PC-9 (cell line): ENCODE measurements at regions not wholly inside any gene's neighbourhood (a gene's known extent, or its start where the extent isn't known, plus 50 kb on each side); places are given as distances from the start of the nearest gene placed in this dataset.

Source experiments
- EZH2 ChIP-seq: fragments of 200-600 bp; sonication (generic); IDR thresholded peaks from 2 replicates; pipeline ENCODE4 v1.8.0; 2017; ENCODE audit warnings: antibody characterized with exemption, low read depth
- TF ChIP-seq, protein P1 (sequence below): fragments of 200-600 bp; sonication (generic); conservative IDR thresholded peaks from 2 replicates; pipeline ENCODE4 v1.6.1; 2017; ENCODE audit warnings: mixed run types, antibody characterized with exemption, mild to moderate bottlenecking, moderate library complexity

DNA sequence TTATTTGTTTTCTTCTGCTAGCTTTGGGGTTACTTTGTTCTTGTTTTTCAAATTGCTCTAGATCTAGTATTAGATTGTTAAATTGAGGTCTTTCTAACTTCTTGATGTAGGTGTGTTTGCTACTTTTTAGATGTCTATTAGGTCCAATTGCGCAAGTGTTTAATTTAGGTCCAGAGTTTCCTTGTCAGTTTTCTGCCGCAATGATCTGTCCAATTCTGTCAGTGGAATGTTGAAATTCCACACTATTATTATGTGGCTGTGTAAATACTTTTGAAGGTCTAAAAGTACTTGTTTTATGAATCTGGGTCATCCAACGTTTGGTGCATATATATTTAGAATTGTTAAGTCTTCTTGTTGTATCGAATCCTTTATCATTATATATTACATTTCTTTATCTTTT is 324.4 kb upstream of the SGO1 start:
- TF ChIP-seq, protein P1, sequence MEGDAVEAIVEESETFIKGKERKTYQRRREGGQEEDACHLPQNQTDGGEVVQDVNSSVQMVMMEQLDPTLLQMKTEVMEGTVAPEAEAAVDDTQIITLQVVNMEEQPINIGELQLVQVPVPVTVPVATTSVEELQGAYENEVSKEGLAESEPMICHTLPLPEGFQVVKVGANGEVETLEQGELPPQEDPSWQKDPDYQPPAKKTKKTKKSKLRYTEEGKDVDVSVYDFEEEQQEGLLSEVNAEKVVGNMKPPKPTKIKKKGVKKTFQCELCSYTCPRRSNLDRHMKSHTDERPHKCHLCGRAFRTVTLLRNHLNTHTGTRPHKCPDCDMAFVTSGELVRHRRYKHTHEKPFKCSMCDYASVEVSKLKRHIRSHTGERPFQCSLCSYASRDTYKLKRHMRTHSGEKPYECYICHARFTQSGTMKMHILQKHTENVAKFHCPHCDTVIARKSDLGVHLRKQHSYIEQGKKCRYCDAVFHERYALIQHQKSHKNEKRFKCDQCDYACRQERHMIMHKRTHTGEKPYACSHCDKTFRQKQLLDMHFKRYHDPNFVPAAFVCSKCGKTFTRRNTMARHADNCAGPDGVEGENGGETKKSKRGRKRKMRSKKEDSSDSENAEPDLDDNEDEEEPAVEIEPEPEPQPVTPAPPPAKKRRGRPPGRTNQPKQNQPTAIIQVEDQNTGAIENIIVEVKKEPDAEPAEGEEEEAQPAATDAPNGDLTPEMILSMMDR = no peak
- no peak for TF ChIP-seq EZH2
